Psoas muscle (tissue), 7 donors: ENCODE measurements at regions not wholly inside any gene's neighbourhood (a gene's known extent, or its start where the extent isn't known, plus 50 kb on each side); places are given as distances from the start of the nearest gene placed in this dataset.
A peak's percentile ranks its signal among the peaks of the same experiment; 100 is the strongest.

Experiments
- ATAC-seq, 4 donors: fragments of 200-7000 bp; cut with Tn5 transposase; one replicate each; pipeline ENCODE4 v1.9.1; 2020; ENCODE audit warnings: moderate library complexity in 3 of 4, mild to moderate bottlenecking in 2 of 4
- DNase-seq, 2 donors: peaks; one replicate each; pipeline ENCODE4 v3.0.0-alpha.2; 2020
- H3K27ac ChIP-seq: fragments of 200-600 bp; one replicate; pipeline ENCODE4 v1.8.0; 2022
- H3K27me3 ChIP-seq, 3 donors: fragments of 200-600 bp in 1 of 3; one replicate each; pipeline versions ENCODE4 v1.6.1 to v1.8.0; 2013 to 2022; ENCODE audit warnings: low read length in 2 of 3, mild to moderate bottlenecking in 2 of 3, moderate library complexity in 1 of 3; ENCODE audit not compliant: insufficient read depth in 3 of 3
- H3K36me3 ChIP-seq, 2 donors: fragments of 200-600 bp in 1 of 2; one replicate each; pipeline versions ENCODE4 v1.6.1 to v1.8.0; 2013 to 2022; ENCODE audit warnings: low read depth in 1 of 2, mild to moderate bottlenecking in 1 of 2, moderate library complexity in 1 of 2; ENCODE audit not compliant: insufficient read depth in 1 of 2
- H3K4me1 ChIP-seq: fragments of 200-600 bp; one replicate; pipeline ENCODE4 v1.8.0; 2022
- H3K4me3 ChIP-seq: fragments of 200-600 bp; one replicate; pipeline ENCODE4 v1.8.0; 2022; ENCODE audit warnings: mild to moderate bottlenecking
- H3K9me3 ChIP-seq: fragments of 200-600 bp; one replicate; pipeline ENCODE4 v1.8.0; 2022
- WGBS, 3 donors: extraction: QIAGEN DNeasy Blood & Tissue Kit; methylation state at CpG; one replicate each; pipeline versions ENCODE4 v1.1.6 to v1.1.7; 2013; 5-methylcytosine and 5-hydroxymethylcytosine counted together
- intact Hi-C, 2 donors: fragments of 100-400 bp; cut with DNase I; formaldehyde crosslinking; loops; one replicate each; pipeline versions ENCODE4 v1.11.0 to v1.14.2; 2022
- TF ChIP-seq, protein P1 (sequence below): fragments of 200-600 bp; IDR thresholded peaks from one replicate; pipeline ENCODE4 v1.8.0; 2022; ENCODE audit warnings: antibody characterized with exemption
- donor health status: healthy with polysubstance abuse.
- donor health status: DM: no; HTN: no; CAD: no; lungs with moderate emphysema.
- donor health status: Bipolar disorder and iron deficiency.
- donor health status: healthy.
- donor health status: DM: yes; HTN: yes; CAD: no.
- donor health status: DM: no; HTN: no; CAD: no.
- donor health status: DM: yes; HTN: yes; CAD: no.

DNA sequence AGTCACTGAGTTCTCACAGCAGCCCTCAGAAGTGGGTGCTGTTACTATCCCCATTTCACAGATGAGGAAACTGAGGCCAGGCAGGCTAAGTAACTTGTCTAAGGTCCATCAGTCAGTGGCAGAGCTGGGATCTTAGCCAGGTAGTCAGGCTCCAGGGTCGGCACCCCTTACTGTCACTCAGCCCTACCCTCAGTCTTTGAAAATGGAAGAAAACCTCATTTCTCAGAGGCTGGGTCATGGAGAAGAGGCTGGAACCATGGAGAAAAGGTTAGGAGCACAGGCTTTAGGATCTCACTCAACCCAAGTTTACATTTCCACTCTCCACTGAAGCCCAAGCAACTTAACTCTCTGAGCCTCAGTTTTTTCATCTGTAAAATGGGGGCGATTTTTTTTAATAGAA is 116.2 kb upstream of the SIRPG start:
- no peak overlapping the region for H3K4me3 ChIP-seq
- no peaks in the 10 kb centered on the region for H3K36me3 ChIP-seq
- no peak overlapping the region for H3K27ac ChIP-seq
- 76 to 91% (median 85%) methylated on average over 2 of the region's 2 CpGs for WGBS, 3 donors
- no peaks in the 10 kb centered on the region for H3K27me3 ChIP-seq
- peaks cover 6% of the 10 kb centered on the region for H3K4me1 ChIP-seq
- TF ChIP-seq, protein P1, sequence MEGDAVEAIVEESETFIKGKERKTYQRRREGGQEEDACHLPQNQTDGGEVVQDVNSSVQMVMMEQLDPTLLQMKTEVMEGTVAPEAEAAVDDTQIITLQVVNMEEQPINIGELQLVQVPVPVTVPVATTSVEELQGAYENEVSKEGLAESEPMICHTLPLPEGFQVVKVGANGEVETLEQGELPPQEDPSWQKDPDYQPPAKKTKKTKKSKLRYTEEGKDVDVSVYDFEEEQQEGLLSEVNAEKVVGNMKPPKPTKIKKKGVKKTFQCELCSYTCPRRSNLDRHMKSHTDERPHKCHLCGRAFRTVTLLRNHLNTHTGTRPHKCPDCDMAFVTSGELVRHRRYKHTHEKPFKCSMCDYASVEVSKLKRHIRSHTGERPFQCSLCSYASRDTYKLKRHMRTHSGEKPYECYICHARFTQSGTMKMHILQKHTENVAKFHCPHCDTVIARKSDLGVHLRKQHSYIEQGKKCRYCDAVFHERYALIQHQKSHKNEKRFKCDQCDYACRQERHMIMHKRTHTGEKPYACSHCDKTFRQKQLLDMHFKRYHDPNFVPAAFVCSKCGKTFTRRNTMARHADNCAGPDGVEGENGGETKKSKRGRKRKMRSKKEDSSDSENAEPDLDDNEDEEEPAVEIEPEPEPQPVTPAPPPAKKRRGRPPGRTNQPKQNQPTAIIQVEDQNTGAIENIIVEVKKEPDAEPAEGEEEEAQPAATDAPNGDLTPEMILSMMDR, result no peak
- no peak for DNase-seq
- ATAC-seq, result no peak
- intact Hi-C loops, result no loop called here
- no peaks in the 10 kb centered on the region for H3K9me3 ChIP-seq

DNA sequence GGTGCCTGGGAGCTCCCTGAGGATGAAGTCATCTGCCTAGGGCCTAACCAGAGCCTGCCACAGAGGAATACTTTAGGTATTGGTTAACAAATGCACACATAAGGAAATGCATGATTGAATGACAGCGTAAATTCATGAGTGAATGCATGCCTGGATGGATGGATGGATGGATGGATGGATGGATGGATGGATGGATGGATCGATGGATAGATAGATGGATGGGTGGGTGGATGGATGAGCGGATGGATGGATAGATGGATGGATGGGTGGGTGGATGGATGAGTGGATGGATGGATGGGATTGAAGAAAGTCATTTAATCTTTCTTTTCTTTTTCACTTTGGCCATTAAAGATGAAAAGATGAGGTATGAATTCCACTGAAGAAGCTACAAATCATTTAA is 111.9 kb upstream of the SIRPG start:
- no peaks in the 10 kb centered on the region for H3K4me1 ChIP-seq
- H3K9me3 ChIP-seq, result no peaks in the 10 kb centered on the region
- TF ChIP-seq, protein P1, result no peak
- DNase-seq (no peak), ATAC-seq (no peak)
- 86 to 96% (median 90%) methylated on average over 3 of the region's 3 CpGs for WGBS, 3 donors
- H3K36me3 ChIP-seq, result no peaks in the 10 kb centered on the region
- H3K27me3 ChIP-seq, result no peaks in the 10 kb centered on the region
- no peak overlapping the region for H3K27ac ChIP-seq
- intact Hi-C loops, result no loop called here
- H3K4me3 ChIP-seq, result no peak overlapping the region

DNA sequence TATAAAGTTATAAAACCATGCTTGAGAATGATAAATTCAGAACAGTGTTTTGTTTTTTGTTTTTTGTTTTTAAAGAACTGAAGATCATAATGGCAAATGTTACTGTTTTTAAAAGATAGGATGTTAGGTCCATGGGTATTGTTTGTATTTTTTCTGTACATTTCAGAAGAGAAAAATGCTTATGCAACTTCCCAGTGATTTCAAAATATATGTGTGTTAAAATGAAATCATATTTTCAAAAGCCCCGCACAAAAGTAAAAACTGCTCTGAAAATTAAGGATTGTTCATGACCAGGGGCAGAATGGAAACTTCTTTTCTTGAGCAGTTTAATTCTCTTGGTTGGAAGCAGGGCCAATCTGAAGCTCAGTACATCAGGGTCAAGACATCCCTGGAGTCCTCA is 109.2 kb upstream of the SIRPG start:
- intact Hi-C loops, result no loop called here
- ATAC-seq (no peak), DNase-seq (no peak)
- Histone ChIP-seq H3K36me3 (no peaks in the 10 kb centered on the region), H3K4me3 (no peak overlapping the region), H3K9me3 (no peaks in the 10 kb centered on the region), H3K27me3 (no peaks in the 10 kb centered on the region), H3K4me1 (no peaks in the 10 kb centered on the region), H3K27ac (no peak overlapping the region)
- WGBS, 3 donors, result 92 to 93% (median 93%) methylated on average over 1 of the region's 1 CpG
- TF ChIP-seq, protein P1, result no peak

DNA sequence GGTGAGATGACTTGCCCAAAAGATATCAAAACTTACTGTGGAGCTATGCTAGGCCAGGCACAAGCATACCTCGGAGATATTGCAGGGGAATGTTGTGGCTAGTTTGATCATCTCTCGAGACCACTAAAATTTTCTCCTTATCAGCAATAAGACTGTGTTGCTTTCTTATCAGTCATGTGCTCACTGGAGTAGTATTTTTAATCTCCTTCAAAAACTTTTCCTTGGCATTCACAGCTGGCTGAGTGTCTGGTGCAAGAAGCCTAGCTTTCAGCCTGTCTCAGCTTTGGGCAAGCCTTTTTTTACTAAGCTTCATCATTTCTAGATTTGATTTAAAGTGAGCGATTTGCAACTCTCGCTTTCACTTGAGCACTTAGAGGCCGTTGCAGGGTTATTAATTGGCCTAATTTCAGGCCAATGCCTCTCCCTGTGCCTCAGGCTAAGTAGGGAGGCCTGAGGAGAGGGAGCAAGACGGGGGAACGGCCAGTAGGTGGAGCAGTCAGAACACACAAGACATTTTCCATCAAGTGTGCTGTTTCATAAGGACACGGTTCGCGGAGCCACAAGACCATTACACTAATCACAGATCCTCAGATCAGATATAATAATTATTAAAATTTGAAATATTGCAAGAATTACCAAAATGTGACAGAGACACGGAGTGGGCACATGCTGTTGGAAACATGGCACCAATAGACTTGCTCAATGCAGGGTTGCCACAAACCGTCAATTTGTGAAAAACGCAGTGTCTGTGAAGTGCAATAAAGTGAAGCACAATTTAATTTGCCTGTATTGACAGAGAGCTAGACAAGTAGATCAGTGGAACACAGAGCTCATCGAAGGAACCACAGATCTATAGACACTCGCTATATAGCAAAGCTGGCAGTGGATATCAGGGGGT is 106.8 kb upstream of the SIRPG start:
- DNase-seq (peak; percentile 69 to 72), ATAC-seq (peak; percentile 79 to 92 (median 85))
- intact Hi-C loops, result loop anchor here in 1 of 2 donors (5.0 kb wide), 1 partner anchor 408 kb away; no protein-coding TSS in a partner anchor
- 32 to 36% (median 32%) methylated on average over 15 of the region's 15 CpGs for WGBS, 3 donors
- no peaks in the 10 kb centered on the region for H3K9me3 ChIP-seq
- no peak overlapping the region for H3K27ac ChIP-seq
- TF ChIP-seq, protein P1, result peak; percentile 82
- no peaks in the 10 kb centered on the region for H3K36me3 ChIP-seq
- no peak overlapping the region for H3K4me3 ChIP-seq
- no peaks in the 10 kb centered on the region for H3K4me1 ChIP-seq
- no peaks in the 10 kb centered on the region for H3K27me3 ChIP-seq
